Astrocyte (in vitro differentiated cells and primary cell): ENCODE measurements at regions not wholly inside any gene's neighbourhood (a gene's known extent, or its start where the extent isn't known, plus 50 kb on each side); places are given as distances from the start of the nearest gene placed in this dataset.

Source experiments
- DNase-seq: peaks from one replicate; pipeline ENCODE4 v3.0.0-alpha.2; 2010; ENCODE audit warnings: low read depth
- FAIRE-seq: peaks from 2 replicates; lab custom pipeline; 2011; peaks lifted over from hg19 to GRCh38; lab: Jason Lieb, UNC
- H2AFZ ChIP-seq: 2 replicates; pipeline ENCODE4 v1.6.0; 2012; ENCODE audit warnings: low read depth, low read length, inconsistent platforms
- H3K27ac ChIP-seq: 2 replicates; pipeline ENCODE4 v1.5.1; 2011; ENCODE audit warnings: low read depth, low read length, inconsistent platforms
- H3K27me3 ChIP-seq: 2 replicates; pipeline ENCODE4 v1.6.0; 2011; ENCODE audit warnings: low read length, inconsistent platforms; ENCODE audit not compliant: insufficient read depth
- H3K36me3 ChIP-seq: 2 replicates; pipeline ENCODE4 v1.5.1; 2011; ENCODE audit warnings: low read length, inconsistent platforms; ENCODE audit not compliant: insufficient read depth
- H3K4me1 ChIP-seq: 2 replicates; pipeline ENCODE4 v1.5.1; 2011; ENCODE audit warnings: low read length, inconsistent platforms; ENCODE audit not compliant: insufficient read depth
- H3K4me2 ChIP-seq: 2 replicates; pipeline ENCODE4 v1.6.0; 2012; ENCODE audit warnings: low read length, inconsistent platforms
- H3K4me3 ChIP-seq: 2 replicates; pipeline ENCODE4 v1.5.1; 2011; ENCODE audit warnings: low read depth, mild to moderate bottlenecking, low read length, inconsistent platforms; ENCODE audit not compliant: insufficient read depth
- H3K79me2 ChIP-seq: 2 replicates; pipeline ENCODE4 v1.6.0; 2012; ENCODE audit warnings: mild to moderate bottlenecking, low read length, inconsistent platforms; ENCODE audit not compliant: insufficient read depth
- H3K9ac ChIP-seq: 2 replicates; pipeline ENCODE4 v1.6.0; 2012; ENCODE audit warnings: mild to moderate bottlenecking, low read length, inconsistent platforms
- H3K9me3 ChIP-seq: 2 replicates; pipeline ENCODE4 v1.5.1; 2012; ENCODE audit warnings: low read depth, mild to moderate bottlenecking, low read length, inconsistent platforms; ENCODE audit not compliant: insufficient read depth
- H4K20me1 ChIP-seq: 2 replicates; pipeline ENCODE4 v1.6.0; 2012; ENCODE audit warnings: low read length, inconsistent platforms; ENCODE audit not compliant: insufficient read depth
- H3K27ac Mint-ChIP-seq: one replicate; pipeline ENCODE4 v1.8.0; 2021; ENCODE audit warnings: mild to moderate bottlenecking, mixed read lengths; ENCODE audit not compliant: unreplicated experiment
- H3K27me3 Mint-ChIP-seq: one replicate; pipeline ENCODE4 v1.8.0; 2021; ENCODE audit warnings: low read depth, mixed read lengths; ENCODE audit not compliant: unreplicated experiment
- H3K36me3 Mint-ChIP-seq: one replicate; pipeline ENCODE4 v1.8.0; 2021; ENCODE audit warnings: low read depth, mixed read lengths; ENCODE audit not compliant: unreplicated experiment
- H3K4me1 Mint-ChIP-seq: one replicate; pipeline ENCODE4 v1.8.0; 2021; ENCODE audit warnings: low read depth, mixed read lengths; ENCODE audit not compliant: unreplicated experiment
- H3K4me3 Mint-ChIP-seq: one replicate; pipeline ENCODE4 v1.8.0; 2021; ENCODE audit warnings: mild to moderate bottlenecking, moderate library complexity, mixed read lengths; ENCODE audit not compliant: unreplicated experiment
- H3K9me3 Mint-ChIP-seq: one replicate; pipeline ENCODE4 v1.8.0; 2021; ENCODE audit warnings: mild to moderate bottlenecking, mixed read lengths; ENCODE audit not compliant: unreplicated experiment
- EZH2 ChIP-seq: IDR thresholded peaks from 2 replicates; pipeline ENCODE4 v1.6.1; 2012; ENCODE audit warnings: mild to moderate bottlenecking, low read length, inconsistent platforms; ENCODE audit not compliant: insufficient read depth
- TF ChIP-seq, protein P1 (sequence below): IDR thresholded peaks from 2 replicates; pipeline ENCODE4 v1.5.1; 2011; ENCODE audit warnings: low read depth, mild to moderate bottlenecking, inconsistent platforms, low read length, moderate library complexity; ENCODE audit not compliant: insufficient read depth

DNA sequence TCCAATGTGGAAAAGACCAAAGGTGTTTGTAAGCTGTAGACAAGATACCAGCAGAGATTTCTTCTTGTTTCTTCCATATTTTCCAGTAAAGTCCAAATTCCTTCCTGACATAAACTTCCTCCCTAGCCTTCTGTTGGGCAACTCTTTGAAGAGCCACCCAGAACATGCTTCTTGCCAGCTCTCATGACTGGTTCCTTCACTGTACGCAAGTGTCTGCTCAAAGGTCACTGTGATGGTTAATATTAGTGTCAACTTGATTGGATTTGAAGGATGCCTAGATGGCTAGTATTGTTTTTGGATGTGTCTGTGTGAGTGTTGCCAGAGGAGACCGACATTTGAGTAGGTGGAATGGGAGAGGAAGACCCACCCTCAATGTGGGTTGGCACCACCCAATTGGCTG, 416.6 kb upstream of the RUNX1 start:
- Histone ChIP-seq H3K27me3 (no peaks in the 10 kb centered on the region), H3K36me3 (no peaks in the 10 kb centered on the region), H4K20me1 (no peaks in the 10 kb centered on the region), H3K9me3 (no peaks in the 10 kb centered on the region), H3K4me3 (no peak overlapping the region), H3K4me2 (no peak overlapping the region), H2AFZ (no peak overlapping the region), H3K9ac (no peak overlapping the region), H3K79me2 (no peaks in the 10 kb centered on the region), H3K27ac (no peak overlapping the region), H3K4me1 (peaks cover 2% of the 10 kb centered on the region)
- no peak for TF ChIP-seq EZH2
- TF ChIP-seq, protein P1, sequence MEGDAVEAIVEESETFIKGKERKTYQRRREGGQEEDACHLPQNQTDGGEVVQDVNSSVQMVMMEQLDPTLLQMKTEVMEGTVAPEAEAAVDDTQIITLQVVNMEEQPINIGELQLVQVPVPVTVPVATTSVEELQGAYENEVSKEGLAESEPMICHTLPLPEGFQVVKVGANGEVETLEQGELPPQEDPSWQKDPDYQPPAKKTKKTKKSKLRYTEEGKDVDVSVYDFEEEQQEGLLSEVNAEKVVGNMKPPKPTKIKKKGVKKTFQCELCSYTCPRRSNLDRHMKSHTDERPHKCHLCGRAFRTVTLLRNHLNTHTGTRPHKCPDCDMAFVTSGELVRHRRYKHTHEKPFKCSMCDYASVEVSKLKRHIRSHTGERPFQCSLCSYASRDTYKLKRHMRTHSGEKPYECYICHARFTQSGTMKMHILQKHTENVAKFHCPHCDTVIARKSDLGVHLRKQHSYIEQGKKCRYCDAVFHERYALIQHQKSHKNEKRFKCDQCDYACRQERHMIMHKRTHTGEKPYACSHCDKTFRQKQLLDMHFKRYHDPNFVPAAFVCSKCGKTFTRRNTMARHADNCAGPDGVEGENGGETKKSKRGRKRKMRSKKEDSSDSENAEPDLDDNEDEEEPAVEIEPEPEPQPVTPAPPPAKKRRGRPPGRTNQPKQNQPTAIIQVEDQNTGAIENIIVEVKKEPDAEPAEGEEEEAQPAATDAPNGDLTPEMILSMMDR = no peak
- DNase-seq = no peak
- Mint-ChIP-seq H3K36me3 (peaks cover 3% of the 10 kb centered on the region), H3K4me1 (peaks cover 25% of the 10 kb centered on the region), H3K4me3 (no peak overlapping the region), H3K27ac (no peak overlapping the region), H3K27me3 (no peaks in the 10 kb centered on the region), H3K9me3 (peaks cover 6% of the 10 kb centered on the region)
- FAIRE-seq = no peak

DNA sequence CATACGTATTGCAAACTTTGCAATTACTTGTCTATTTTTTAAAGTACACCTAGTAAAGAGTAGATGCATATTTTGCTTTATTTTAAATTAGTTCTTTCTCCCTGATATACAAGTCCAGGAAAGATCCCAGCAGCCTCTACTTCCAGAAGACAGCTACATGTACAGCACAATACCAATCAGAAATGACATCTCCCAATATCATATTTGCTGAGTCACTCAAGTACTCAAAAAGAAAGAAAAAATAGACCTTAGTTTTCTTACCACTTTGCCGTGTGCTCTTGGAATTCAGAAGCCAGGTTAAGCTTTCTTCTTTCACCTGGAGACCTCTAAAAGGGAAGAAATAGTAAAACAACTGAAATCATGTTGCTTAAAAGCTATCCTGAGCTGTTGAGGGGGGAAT, 412.6 kb upstream of the RUNX1 start:
- no peak for FAIRE-seq
- Histone ChIP-seq H3K27me3 (no peaks in the 10 kb centered on the region), H3K9ac (no peak overlapping the region), H3K9me3 (no peaks in the 10 kb centered on the region), H4K20me1 (no peaks in the 10 kb centered on the region), H3K27ac (no peak overlapping the region), H3K4me1 (no peaks in the 10 kb centered on the region), H2AFZ (no peak overlapping the region), H3K79me2 (no peaks in the 10 kb centered on the region), H3K4me2 (no peak overlapping the region), H3K36me3 (no peaks in the 10 kb centered on the region), H3K4me3 (no peak overlapping the region)
- H3K27ac Mint-ChIP-seq = no peak overlapping the region
- DNase-seq = no peak
- H3K4me1 Mint-ChIP-seq = peaks cover 4% of the 10 kb centered on the region
- peaks cover 3% of the 10 kb centered on the region for H3K36me3 Mint-ChIP-seq
- no peaks in the 10 kb centered on the region for H3K27me3 Mint-ChIP-seq
- H3K9me3 Mint-ChIP-seq = peaks cover 6% of the 10 kb centered on the region
- no peak overlapping the region for H3K4me3 Mint-ChIP-seq
- TF ChIP-seq, protein P1 = no peak
- TF ChIP-seq EZH2 = no peak

DNA sequence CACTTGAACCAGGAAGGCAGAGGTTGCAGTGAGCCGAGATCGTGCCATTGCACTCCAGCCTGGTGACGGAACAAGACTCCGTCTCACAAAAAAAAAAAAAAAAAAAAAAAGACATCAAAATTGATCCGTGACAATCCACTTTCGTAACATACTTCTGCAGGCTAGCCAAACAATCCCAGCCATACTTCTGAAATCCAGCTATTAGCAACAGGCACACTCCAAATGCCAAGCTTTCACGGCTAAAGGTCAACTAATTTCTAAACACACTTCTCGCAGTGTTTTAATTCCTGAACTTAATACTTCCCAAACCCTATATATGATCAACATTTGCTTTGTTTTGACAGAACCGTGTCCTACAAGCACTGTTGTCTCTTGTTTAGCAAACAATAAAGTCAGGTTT, 411.3 kb upstream of the RUNX1 start:
- H4K20me1 ChIP-seq = no peaks in the 10 kb centered on the region
- no peak overlapping the region for H3K27ac Mint-ChIP-seq
- H3K27me3 Mint-ChIP-seq = no peaks in the 10 kb centered on the region

More for the DNA sequence above, 411.3 kb upstream of the RUNX1 start:
- Histone ChIP-seq H3K4me2 (no peak overlapping the region), H3K36me3 (no peaks in the 10 kb centered on the region), H3K27me3 (no peaks in the 10 kb centered on the region), H3K4me1 (no peaks in the 10 kb centered on the region), H3K4me3 (no peak overlapping the region), H3K9me3 (no peaks in the 10 kb centered on the region), H3K27ac (no peak overlapping the region), H2AFZ (no peak overlapping the region), H3K9ac (no peak overlapping the region), H3K79me2 (no peaks in the 10 kb centered on the region)
- Mint-ChIP-seq H3K4me3 (no peak overlapping the region), H3K4me1 (peaks cover 4% of the 10 kb centered on the region), H3K9me3 (peaks cover 3% of the 10 kb centered on the region), H3K36me3 (no peaks in the 10 kb centered on the region)
- DNase-seq (no peak), FAIRE-seq (no peak)
- TF ChIP-seq, protein P1 = no peak
- TF ChIP-seq EZH2 = no peak
